Activated B cell treated with CpG ODN at 0.5 μM for 24 hours (primary cell): ENCODE measurements at regions not wholly inside any gene's neighbourhood (a gene's known extent, or its start where the extent isn't known, plus 50 kb on each side); places are given as distances from the start of the nearest gene placed in this dataset.

Source experiments
- ATAC-seq: fragments of 200-7000 bp; cut with Tn5 transposase; one replicate; pipeline ENCODE4 v1.10.0; 2021; ENCODE audit warnings: low read depth, mild to moderate bottlenecking, moderate library complexity
- CTCF ChIA-PET: fragments of 350-600 bp; sonication (Branson Sonifier 250); formaldehyde crosslinking; loops from one replicate; lab custom pipeline; 2021; ENCODE audit warnings: antibody characterized with exemption; lab: Charles Lee
- POLR2A ChIA-PET: fragments of 350-600 bp; sonication (Branson Sonifier 250); formaldehyde crosslinking; loops from one replicate; lab custom pipeline; 2021; ENCODE audit warnings: antibody characterized with exemption; lab: Charles Lee
- DNase-seq: peaks from one replicate; pipeline ENCODE4 v3.0.0; 2022
- H3K27ac Mint-ChIP-seq: one replicate; pipeline ENCODE4 v1.8.0; 2020; ENCODE audit warnings: mixed read lengths
- H3K27me3 Mint-ChIP-seq: one replicate; pipeline ENCODE4 v1.8.0; 2021; ENCODE audit warnings: mixed read lengths
- H3K36me3 Mint-ChIP-seq: one replicate; pipeline ENCODE4 v1.8.0; 2021; ENCODE audit warnings: low read depth, mixed read lengths
- H3K4me1 Mint-ChIP-seq: one replicate; pipeline ENCODE4 v1.8.0; 2021; ENCODE audit warnings: mixed read lengths
- H3K4me3 Mint-ChIP-seq: one replicate; pipeline ENCODE4 v1.8.0; 2020; ENCODE audit warnings: mild to moderate bottlenecking, mixed read lengths
- H3K9me3 Mint-ChIP-seq: one replicate; pipeline ENCODE4 v1.8.0; 2020; ENCODE audit warnings: mixed read lengths
- intact Hi-C: fragments of 100-400 bp; cut with micrococcal nuclease; formaldehyde crosslinking; loops from one replicate; pipeline ENCODE4 v1.15.1; 2024
- TF ChIP-seq, protein P1 (sequence below): fragments of 200-600 bp; IDR thresholded peaks from one replicate; pipeline ENCODE4 v1.8.0; 2022; ENCODE audit warnings: antibody characterized with exemption, mild to moderate bottlenecking

GRCh38 chr6:81071121-81071520, 681.4 kb downstream of the TENT5A start:
- Mint-ChIP-seq H3K9me3 (peaks cover 2% of the 10 kb centered on the region), H3K36me3 (no peaks in the 10 kb centered on the region), H3K27me3 (no peaks in the 10 kb centered on the region), H3K4me3 (no peak overlapping the region), H3K27ac (no peak overlapping the region), H3K4me1 (no peaks in the 10 kb centered on the region)
- TF ChIP-seq, protein P1, sequence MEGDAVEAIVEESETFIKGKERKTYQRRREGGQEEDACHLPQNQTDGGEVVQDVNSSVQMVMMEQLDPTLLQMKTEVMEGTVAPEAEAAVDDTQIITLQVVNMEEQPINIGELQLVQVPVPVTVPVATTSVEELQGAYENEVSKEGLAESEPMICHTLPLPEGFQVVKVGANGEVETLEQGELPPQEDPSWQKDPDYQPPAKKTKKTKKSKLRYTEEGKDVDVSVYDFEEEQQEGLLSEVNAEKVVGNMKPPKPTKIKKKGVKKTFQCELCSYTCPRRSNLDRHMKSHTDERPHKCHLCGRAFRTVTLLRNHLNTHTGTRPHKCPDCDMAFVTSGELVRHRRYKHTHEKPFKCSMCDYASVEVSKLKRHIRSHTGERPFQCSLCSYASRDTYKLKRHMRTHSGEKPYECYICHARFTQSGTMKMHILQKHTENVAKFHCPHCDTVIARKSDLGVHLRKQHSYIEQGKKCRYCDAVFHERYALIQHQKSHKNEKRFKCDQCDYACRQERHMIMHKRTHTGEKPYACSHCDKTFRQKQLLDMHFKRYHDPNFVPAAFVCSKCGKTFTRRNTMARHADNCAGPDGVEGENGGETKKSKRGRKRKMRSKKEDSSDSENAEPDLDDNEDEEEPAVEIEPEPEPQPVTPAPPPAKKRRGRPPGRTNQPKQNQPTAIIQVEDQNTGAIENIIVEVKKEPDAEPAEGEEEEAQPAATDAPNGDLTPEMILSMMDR = no peak
- ATAC-seq (no peak), DNase-seq (no peak)
- CTCF ChIA-PET = no interaction called here
- POLR2A ChIA-PET = no interaction called here
- intact Hi-C loops = no loop called here

- ATAC-seq = no peak
- CTCF ChIA-PET = no interaction called here
- Mint-ChIP-seq H3K27ac (no peak overlapping the region), H3K27me3 (no peaks in the 10 kb centered on the region), H3K4me1 (no peaks in the 10 kb centered on the region), H3K36me3 (no peaks in the 10 kb centered on the region), H3K9me3 (peaks cover 4% of the 10 kb centered on the region), H3K4me3 (no peak overlapping the region)
- intact Hi-C loops = no loop called here
- no peak for DNase-seq
- POLR2A ChIA-PET = no interaction called here
- TF ChIP-seq, protein P1 = no peak
These were observed 685.4 kb downstream of the TENT5A start for GRCh38 chr6:81067057-81067456.

GRCh38 chr6:81063891-81064290, 688.6 kb downstream of the TENT5A start:
- POLR2A ChIA-PET = no interaction called here
- TF ChIP-seq, protein P1 = no peak
- CTCF ChIA-PET = no interaction called here
- H3K27ac Mint-ChIP-seq = no peak overlapping the region
- no peaks in the 10 kb centered on the region for H3K27me3 Mint-ChIP-seq
- H3K4me1 Mint-ChIP-seq = no peaks in the 10 kb centered on the region
- ATAC-seq (no peak), DNase-seq (no peak)
- intact Hi-C loops = no loop called here
- no peak overlapping the region for H3K4me3 Mint-ChIP-seq
- peaks cover 3% of the 10 kb centered on the region for H3K9me3 Mint-ChIP-seq
- no peaks in the 10 kb centered on the region for H3K36me3 Mint-ChIP-seq

DNA sequence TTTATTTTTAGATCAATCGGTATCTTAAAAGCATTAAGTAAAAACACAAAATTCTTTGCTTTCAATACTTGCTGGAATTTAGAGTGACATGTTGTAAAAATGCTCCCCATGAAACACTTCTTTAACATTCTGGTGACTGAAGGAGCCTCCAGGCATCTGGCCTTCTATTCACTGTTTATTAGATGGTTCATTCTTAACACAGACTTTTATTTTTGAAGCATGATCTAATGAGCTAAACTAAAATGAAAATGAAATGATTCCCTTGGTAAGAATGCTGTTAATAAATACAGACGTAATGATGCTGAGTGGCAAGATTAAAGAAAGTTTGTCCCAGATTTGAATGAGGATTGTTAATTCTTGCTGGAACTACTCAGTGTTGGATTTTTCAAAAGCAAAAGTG, 698.4 kb downstream of the TENT5A start:
- TF ChIP-seq, protein P1 = no peak
- H3K27ac Mint-ChIP-seq = no peak overlapping the region
- CTCF ChIA-PET = no interaction called here
- H3K4me1 Mint-ChIP-seq = no peaks in the 10 kb centered on the region
- no peaks in the 10 kb centered on the region for H3K9me3 Mint-ChIP-seq
- ATAC-seq (no peak), DNase-seq (no peak)
- POLR2A ChIA-PET = no interaction called here
- intact Hi-C loops = no loop called here
- H3K4me3 Mint-ChIP-seq = no peak overlapping the region
- no peaks in the 10 kb centered on the region for H3K36me3 Mint-ChIP-seq
- H3K27me3 Mint-ChIP-seq = no peaks in the 10 kb centered on the region

DNA sequence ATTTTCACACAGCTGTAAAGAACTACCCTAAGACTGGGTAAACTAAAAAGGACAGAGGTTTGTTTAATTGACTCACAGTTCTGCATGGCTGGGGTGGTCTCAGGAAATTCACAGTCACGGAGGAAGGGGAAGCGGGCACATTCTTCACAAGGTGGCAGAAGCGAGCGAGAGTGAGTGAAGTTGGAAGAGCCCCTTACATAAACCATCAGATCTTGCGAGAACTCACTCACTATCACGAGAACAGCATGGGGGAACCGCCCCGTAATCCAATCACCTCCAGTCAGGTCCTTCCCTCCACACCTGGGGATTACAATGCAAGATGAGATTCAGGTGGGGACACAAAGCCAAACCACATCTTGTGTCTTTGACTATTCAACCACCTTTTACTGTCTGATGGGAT, 700.5 kb downstream of the TENT5A start:
- intact Hi-C loops = no loop called here
- Mint-ChIP-seq H3K4me1 (no peaks in the 10 kb centered on the region), H3K27ac (no peak overlapping the region), H3K27me3 (no peaks in the 10 kb centered on the region), H3K4me3 (no peak overlapping the region), H3K36me3 (no peaks in the 10 kb centered on the region), H3K9me3 (no peaks in the 10 kb centered on the region)
- POLR2A ChIA-PET = no interaction called here
- DNase-seq (no peak), ATAC-seq (no peak)
- TF ChIP-seq, protein P1 = no peak
- CTCF ChIA-PET = no interaction called here
